Kidney epithelial cell (primary cell): ENCODE measurements at regions not wholly inside any gene's neighbourhood (a gene's known extent, or its start where the extent isn't known, plus 50 kb on each side); places are given as distances from the start of the nearest gene placed in this dataset.

Source experiments
- DNase-seq: peaks from one replicate; pipeline ENCODE4 v3.0.0-alpha.2; 2010; ENCODE audit warnings: low read depth
- H3K27me3 ChIP-seq: 2 replicates; pipeline ENCODE4 v1.6.0; 2011; ENCODE audit warnings: low read length; ENCODE audit not compliant: control insufficient read depth, insufficient read depth
- H3K36me3 ChIP-seq: 2 replicates; pipeline ENCODE4 v1.5.1; 2011; ENCODE audit warnings: low read length; ENCODE audit not compliant: control insufficient read depth, insufficient read depth
- H3K4me3 ChIP-seq: 2 replicates; pipeline ENCODE4 v1.5.1; 2011; ENCODE audit warnings: low read depth, mild to moderate bottlenecking, control low read depth, low read length
- CTCF ChIP-seq: IDR thresholded peaks from 2 replicates; pipeline ENCODE4 v1.5.1; 2011; ENCODE audit warnings: mild to moderate bottlenecking, moderate library complexity, low read length, control low read depth, inconsistent platforms; ENCODE audit not compliant: insufficient read depth, poor library complexity, severe bottlenecking

DNA sequence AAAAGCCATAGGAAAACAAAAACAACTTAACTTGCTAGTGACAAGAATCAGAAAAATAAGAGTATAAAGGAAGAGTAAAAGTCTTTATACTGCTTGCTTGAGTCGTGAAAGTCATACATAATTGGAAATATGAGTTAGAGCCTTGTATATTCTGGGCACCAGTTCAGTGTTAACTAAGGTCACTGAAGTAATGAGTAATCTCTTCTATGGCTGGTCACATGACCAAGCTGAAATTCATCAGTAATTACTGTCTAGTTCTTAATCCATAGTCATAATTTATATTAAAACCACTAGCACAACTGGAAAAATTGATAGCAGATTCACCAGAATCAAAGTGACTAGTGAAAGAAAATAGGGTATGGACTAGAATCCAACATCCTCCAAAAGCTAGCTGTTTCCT lies 84.4 kb upstream of the SLC5A12 start:
- H3K27me3 ChIP-seq, result no peaks in the 10 kb centered on the region
- TF ChIP-seq CTCF, result no peak
- H3K36me3 ChIP-seq, result no peaks in the 10 kb centered on the region
- H3K4me3 ChIP-seq, result no peak overlapping the region
- no peak for DNase-seq

DNA sequence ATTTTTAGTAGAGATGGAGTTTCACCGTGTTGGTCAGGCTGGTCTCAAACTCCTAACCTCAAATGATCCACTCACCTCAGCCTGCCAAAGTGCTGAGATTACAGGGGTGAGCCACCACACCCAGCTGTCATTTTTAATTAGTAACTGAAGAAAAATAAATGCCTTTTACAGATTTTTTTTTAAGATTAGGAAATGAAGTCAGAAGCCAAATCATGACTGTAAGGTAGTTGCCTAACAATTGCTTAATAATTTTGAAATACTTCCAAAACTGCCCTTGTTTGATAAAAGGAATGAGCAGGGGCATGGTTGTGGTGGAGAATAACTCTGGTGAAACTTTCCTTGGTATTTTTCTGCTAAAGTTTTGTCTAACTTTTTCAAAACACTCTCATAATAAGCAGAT lies 98.9 kb upstream of the SLC5A12 start:
- TF ChIP-seq CTCF, result no peak
- no peak for DNase-seq
- H3K27me3 ChIP-seq, result no peaks in the 10 kb centered on the region

DNA sequence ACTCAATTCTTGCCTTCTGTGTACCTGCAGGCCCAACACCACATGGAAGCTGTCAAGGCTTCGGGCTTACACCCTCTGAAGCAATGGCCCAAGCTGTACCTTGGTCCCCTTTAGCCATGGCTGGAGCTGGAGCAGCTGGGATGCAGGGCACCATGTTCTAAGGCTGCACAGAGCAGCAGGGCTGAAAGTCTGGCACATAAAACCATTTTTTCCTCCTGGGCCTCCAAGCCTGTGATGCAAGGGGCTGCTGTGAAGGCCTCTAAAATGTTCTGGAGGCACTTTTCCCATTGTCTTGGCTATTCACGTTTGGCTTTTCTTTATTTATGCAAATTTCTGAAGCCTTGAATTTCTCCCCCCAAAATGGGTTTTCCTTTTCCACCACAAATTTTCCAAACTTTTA lies 102.1 kb upstream of the SLC5A12 start:
- DNase-seq, result no peak
- H3K27me3 ChIP-seq, result no peaks in the 10 kb centered on the region
- H3K4me3 ChIP-seq, result no peak overlapping the region
- no peak for TF ChIP-seq CTCF
- no peaks in the 10 kb centered on the region for H3K36me3 ChIP-seq

More for the DNA sequence above, 98.9 kb upstream of the SLC5A12 start:
- Histone ChIP-seq H3K4me3 (no peak overlapping the region), H3K36me3 (no peaks in the 10 kb centered on the region)

DNA sequence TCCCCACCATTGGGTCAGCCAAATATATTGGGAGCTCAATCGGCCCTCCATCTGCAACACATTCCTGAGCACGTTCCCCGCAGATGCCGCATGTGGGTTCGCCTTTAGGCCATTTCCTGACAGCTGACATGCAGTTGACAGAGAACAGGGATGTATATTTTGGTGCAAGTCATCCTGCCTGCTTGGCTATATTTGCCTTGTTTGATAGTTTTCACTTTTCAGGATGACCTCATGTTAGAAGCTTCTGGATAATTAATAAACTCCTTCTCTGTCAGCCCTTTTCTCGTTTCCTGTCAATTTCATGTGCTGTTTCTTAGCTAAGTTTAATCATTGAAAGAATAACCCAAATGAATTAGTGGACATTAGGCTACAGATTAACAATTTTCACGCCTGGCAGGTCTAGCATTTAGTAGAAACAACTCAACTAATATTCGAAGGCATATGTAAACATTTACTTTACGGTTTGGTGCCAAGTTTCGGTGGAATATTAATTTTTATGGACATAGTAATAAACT lies 105.8 kb upstream of the SLC5A12 start:
- DNase-seq, result peak; percentile 25
- no peak for TF ChIP-seq CTCF
- Histone ChIP-seq H3K27me3 (no peaks in the 10 kb centered on the region), H3K36me3 (no peaks in the 10 kb centered on the region), H3K4me3 (no peak overlapping the region)

DNA sequence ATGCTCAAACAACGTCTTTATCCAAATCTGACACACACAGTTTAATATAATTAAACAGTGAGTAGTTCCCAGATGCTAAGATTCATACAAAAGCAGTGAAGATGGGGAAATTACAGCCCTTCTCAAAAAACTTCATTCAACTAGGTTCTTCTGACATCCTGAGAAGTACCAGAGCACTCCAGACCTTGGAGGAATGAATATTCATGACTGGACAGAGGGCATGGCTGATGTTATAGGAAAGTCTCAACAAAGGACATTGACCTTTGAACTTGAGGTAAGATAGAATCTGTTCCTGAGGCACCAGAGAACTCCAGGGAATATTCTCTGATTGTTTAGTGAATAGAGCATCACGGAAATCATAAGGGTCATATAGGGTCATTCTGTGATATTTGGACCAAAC lies 106.4 kb upstream of the SLC5A12 start:
- Histone ChIP-seq H3K27me3 (no peaks in the 10 kb centered on the region), H3K36me3 (no peaks in the 10 kb centered on the region), H3K4me3 (no peak overlapping the region)
- no peak for DNase-seq
- TF ChIP-seq CTCF, result no peak

GRCh38 chr11:26830218-26830617 lies 108.4 kb upstream of the SLC5A12 start:
- H3K36me3 ChIP-seq, result no peaks in the 10 kb centered on the region
- H3K27me3 ChIP-seq, result no peaks in the 10 kb centered on the region
- no peak for DNase-seq
- no peak for TF ChIP-seq CTCF
- H3K4me3 ChIP-seq, result no peak overlapping the region
